ENCODE measurements at regions not wholly inside any gene's neighbourhood (a gene's known extent, or its start where the extent isn't known, plus 50 kb on each side); places are given as distances from the start of the nearest gene placed in this dataset.

GRCh38 chr4:96352051-96352517 lies 512.2 kb downstream of the PDHA2 start:
- no peak for TF ChIP-seq CTCF (IDR thresholded peaks at IDR 0.05)
- DNase-seq (ENCODE audit: low spot score) = no peak
- Histone ChIP-seq H3K27ac (no peak overlapping the region), H3K4me3 (no peak overlapping the region)

GRCh38 chr4:96354036-96354712 lies 514.3 kb downstream of the PDHA2 start:
- no peak for DNase-seq (ENCODE audit: low spot score)
- H3K27ac ChIP-seq = no peak overlapping the region
- no peak for TF ChIP-seq CTCF (IDR thresholded peaks at IDR 0.05)
- peak overlapping the region; percentile 22 for H3K4me3 ChIP-seq

- H3K4me3 ChIP-seq = no peak overlapping the region
These were observed 515.5 kb downstream of the PDHA2 start for GRCh38 chr4:96355414-96355813.

GRCh38 chr4:96356591-96357370 lies 516.9 kb downstream of the PDHA2 start:
- DNase-seq (ENCODE audit: low spot score) = no peak

More at GRCh38 chr4:96355414-96355813, 515.5 kb downstream of the PDHA2 start:
- no peak for DNase-seq (ENCODE audit: low spot score)
- no peak for TF ChIP-seq CTCF (IDR thresholded peaks at IDR 0.05)
- H3K27ac ChIP-seq = no peak overlapping the region

GRCh38 chr4:96366632-96367031 lies 526.7 kb downstream of the PDHA2 start:
- no peak for TF ChIP-seq CTCF (IDR thresholded peaks at IDR 0.05)
- DNase-seq (ENCODE audit: low spot score) = no peak
- Histone ChIP-seq H3K4me3 (no peak overlapping the region), H3K27ac (no peak overlapping the region)

More at GRCh38 chr4:96356591-96357370, 516.9 kb downstream of the PDHA2 start:
- Histone ChIP-seq H3K4me3 (no peak overlapping the region), H3K27ac (no peak overlapping the region)
- TF ChIP-seq CTCF (IDR thresholded peaks at IDR 0.05) = no peak

- TF ChIP-seq CTCF (IDR thresholded peaks at IDR 0.05) = no peak
- DNase-seq (ENCODE audit: low spot score) = no peak
- H3K4me3 ChIP-seq = no peak overlapping the region
- H3K27ac ChIP-seq = no peak overlapping the region
These were observed 535.5 kb downstream of the PDHA2 start for GRCh38 chr4:96375367-96375766.

Data from coronary artery (tissue), 2 donors.